Breast epithelium (tissue), 3 donors: ENCODE measurements at regions not wholly inside any gene's neighbourhood (a gene's known extent, or its start where the extent isn't known, plus 50 kb on each side); places are given as distances from the start of the nearest gene placed in this dataset.

Experiments
- POLR2A ChIP-seq: fragments of 450-650 bp; IDR thresholded peaks from one replicate; pipeline ENCODE4 v1.6.1; 2016; ENCODE audit warnings: antibody characterized with exemption, mild to moderate bottlenecking, moderate library complexity
- POLR2AphosphoS5 ChIP-seq, 3 donors: sonication (generic); formaldehyde crosslinking; IDR thresholded peaks; one replicate each; pipeline ENCODE4 v1.6.1; 2017; ENCODE audit warnings: antibody characterized with exemption in 3 of 3
- TF ChIP-seq, protein P1 (sequence below), 3 donors: fragments of 450-650 bp; IDR thresholded peaks; one replicate each; pipeline ENCODE4 v1.5.1; 2016 to 2017; ENCODE audit warnings: antibody characterized with exemption in 3 of 3, mild to moderate bottlenecking in 3 of 3, moderate library complexity in 3 of 3

DNA sequence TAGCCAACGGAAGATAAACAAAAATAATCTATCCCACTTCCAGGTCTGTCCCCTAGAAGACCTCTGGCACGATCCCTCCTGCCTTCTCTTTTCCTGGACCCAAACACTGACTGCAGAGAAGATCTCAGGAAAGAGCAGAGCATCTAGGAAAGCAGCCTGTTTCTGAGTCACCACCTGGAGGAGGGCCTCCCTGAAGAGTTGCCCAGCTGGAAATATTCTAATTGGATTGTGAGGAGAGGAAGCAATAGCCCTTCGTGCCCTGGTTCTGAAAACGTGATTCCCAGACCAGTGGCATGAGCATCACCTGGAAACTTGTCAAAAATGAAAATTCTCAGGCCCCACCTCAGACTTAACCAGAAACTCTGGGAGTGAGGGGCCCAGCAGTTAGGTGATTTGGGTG is 411.1 kb downstream of the SETD4 start:
- TF ChIP-seq, protein P1, sequence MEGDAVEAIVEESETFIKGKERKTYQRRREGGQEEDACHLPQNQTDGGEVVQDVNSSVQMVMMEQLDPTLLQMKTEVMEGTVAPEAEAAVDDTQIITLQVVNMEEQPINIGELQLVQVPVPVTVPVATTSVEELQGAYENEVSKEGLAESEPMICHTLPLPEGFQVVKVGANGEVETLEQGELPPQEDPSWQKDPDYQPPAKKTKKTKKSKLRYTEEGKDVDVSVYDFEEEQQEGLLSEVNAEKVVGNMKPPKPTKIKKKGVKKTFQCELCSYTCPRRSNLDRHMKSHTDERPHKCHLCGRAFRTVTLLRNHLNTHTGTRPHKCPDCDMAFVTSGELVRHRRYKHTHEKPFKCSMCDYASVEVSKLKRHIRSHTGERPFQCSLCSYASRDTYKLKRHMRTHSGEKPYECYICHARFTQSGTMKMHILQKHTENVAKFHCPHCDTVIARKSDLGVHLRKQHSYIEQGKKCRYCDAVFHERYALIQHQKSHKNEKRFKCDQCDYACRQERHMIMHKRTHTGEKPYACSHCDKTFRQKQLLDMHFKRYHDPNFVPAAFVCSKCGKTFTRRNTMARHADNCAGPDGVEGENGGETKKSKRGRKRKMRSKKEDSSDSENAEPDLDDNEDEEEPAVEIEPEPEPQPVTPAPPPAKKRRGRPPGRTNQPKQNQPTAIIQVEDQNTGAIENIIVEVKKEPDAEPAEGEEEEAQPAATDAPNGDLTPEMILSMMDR (IDR thresholded peaks at IDR 0.05), result no peak
- no peak for TF ChIP-seq POLR2A
- no peak for TF ChIP-seq POLR2AphosphoS5 (IDR thresholded peaks at IDR 0.05)
